DND-41 (cell line): ENCODE measurements at regions not wholly inside any gene's neighbourhood (a gene's known extent, or its start where the extent isn't known, plus 50 kb on each side); places are given as distances from the start of the nearest gene placed in this dataset.

ENCODE experiments used
- ATAC-seq: fragments of 200-7000 bp; cut with Tn5 transposase; 3 replicates; pipeline ENCODE4 v1.9.1; 2021; ENCODE audit warnings: low read depth; ENCODE audit not compliant: insufficient read depth
- DNase-seq: peaks from one replicate; pipeline ENCODE4 v3.0.0-alpha.2; 2020
- H2AFZ ChIP-seq: 2 replicates; pipeline ENCODE4 v1.6.0; 2012; ENCODE audit warnings: low read depth, low read length
- H3K27ac ChIP-seq: 2 replicates; pipeline ENCODE4 v1.5.1; 2012; ENCODE audit warnings: low read length, inconsistent platforms
- H3K27me3 ChIP-seq: fragments of 200-600 bp; sonication (generic); 2 replicates; pipeline ENCODE4 v1.6.0; 2012; ENCODE audit warnings: low read length, mild to moderate bottlenecking, inconsistent platforms; ENCODE audit not compliant: insufficient read depth, poor library complexity
- H3K36me3 ChIP-seq: 2 replicates; pipeline ENCODE4 v1.5.1; 2012; ENCODE audit warnings: low read length, inconsistent platforms; ENCODE audit not compliant: insufficient read depth
- H3K4me1 ChIP-seq: 2 replicates; pipeline ENCODE4 v1.5.1; 2012; ENCODE audit warnings: mild to moderate bottlenecking, low read length; ENCODE audit not compliant: insufficient read depth
- H3K4me2 ChIP-seq: 2 replicates; pipeline ENCODE4 v1.6.0; 2012; ENCODE audit warnings: mild to moderate bottlenecking, moderate library complexity, low read length, inconsistent platforms; ENCODE audit not compliant: insufficient read depth
- H3K4me3 ChIP-seq, 2 experiments: fragments of 200-600 bp in 1 of 2; shearing (Covaris generic) in 1 of 2; 2 replicates each; pipeline ENCODE4 v1.5.1; 2012 to 2016; ENCODE audit warnings: inconsistent platforms in 2 of 2, low read length in 2 of 2, mild to moderate bottlenecking in 2 of 2, low read depth in 1 of 2, moderate library complexity in 1 of 2
- H3K79me2 ChIP-seq: 2 replicates; pipeline ENCODE4 v1.6.0; 2012; ENCODE audit warnings: low read length, inconsistent platforms; ENCODE audit not compliant: insufficient read depth
- H3K9ac ChIP-seq: 2 replicates; pipeline ENCODE4 v1.6.0; 2012; ENCODE audit warnings: low read depth, mild to moderate bottlenecking, inconsistent platforms, low read length, moderate library complexity
- H3K9me3 ChIP-seq: 2 replicates; pipeline ENCODE4 v1.5.1; 2012; ENCODE audit warnings: low read length, moderate library complexity, mild to moderate bottlenecking, inconsistent platforms; ENCODE audit not compliant: insufficient read depth, severe bottlenecking
- H4K20me1 ChIP-seq: 2 replicates; pipeline ENCODE4 v1.6.0; 2012; ENCODE audit warnings: low read length; ENCODE audit not compliant: insufficient read depth
- EZH2 ChIP-seq: IDR thresholded peaks from 3 replicates; pipeline ENCODE4 v1.6.1; 2012; ENCODE audit warnings: borderline replicate concordance, low read depth, mild to moderate bottlenecking, moderate library complexity, low read length, inconsistent platforms; ENCODE audit not compliant: severe bottlenecking
- TF ChIP-seq, protein P1 (sequence below): IDR thresholded peaks from 2 replicates; pipeline ENCODE4 v1.5.1; 2012; ENCODE audit warnings: borderline replicate concordance, low read length, moderate library complexity, mild to moderate bottlenecking; ENCODE audit not compliant: poor library complexity, severe bottlenecking; ENCODE audit errors: extremely low read depth

DNA sequence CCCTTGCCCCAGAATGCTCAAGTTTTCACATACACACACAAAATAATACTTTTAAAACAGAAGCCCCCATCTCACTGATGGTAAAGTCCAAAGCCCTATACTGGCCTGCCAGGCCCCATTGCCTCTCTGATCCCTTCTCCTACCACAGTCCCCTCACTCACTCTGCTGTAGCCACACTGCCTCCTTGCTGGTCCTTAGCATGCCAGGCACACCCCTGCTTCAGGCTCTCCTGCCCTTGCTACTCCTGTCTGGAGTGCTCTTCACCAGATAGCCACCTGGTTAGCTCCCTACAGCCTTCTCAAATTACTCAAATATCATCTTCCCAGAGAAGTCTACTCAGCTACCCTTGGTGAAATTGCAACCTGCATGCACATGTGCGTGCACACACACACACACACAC is 177.5 kb downstream of the C5orf15 start:
- no peak overlapping the region for H3K4me3 ChIP-seq
- ATAC-seq = no peak

DNA sequence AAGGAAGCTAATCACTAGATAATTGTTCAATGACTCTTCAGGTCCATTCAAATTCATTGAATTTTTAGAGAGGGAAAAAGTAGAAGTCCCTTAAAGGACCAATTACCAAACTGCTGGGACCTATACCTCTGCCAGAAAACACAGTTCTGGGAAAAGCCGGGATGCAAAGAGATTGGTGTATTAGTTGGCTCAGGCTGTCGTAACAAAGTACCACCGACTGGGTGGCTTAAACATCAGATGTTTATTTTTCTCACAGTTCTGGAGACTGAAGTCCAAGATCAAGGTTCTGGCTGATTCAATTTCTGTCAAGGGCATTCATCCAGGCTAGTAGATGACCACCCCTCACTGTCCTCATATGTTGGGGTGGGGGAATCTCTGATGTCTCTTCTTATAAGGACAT is 177.1 kb upstream of the FSTL4 start:
- no peaks in the 10 kb centered on the region for H4K20me1 ChIP-seq
- peaks cover 38% of the 10 kb centered on the region for H3K27me3 ChIP-seq
- no peak overlapping the region for H3K4me3 ChIP-seq
- ATAC-seq (no peak), DNase-seq (no peak)
- no peaks in the 10 kb centered on the region for H3K9me3 ChIP-seq
- H3K27ac ChIP-seq = no peak overlapping the region
- H3K79me2 ChIP-seq = no peaks in the 10 kb centered on the region
- no peak overlapping the region for H3K9ac ChIP-seq
- H2AFZ ChIP-seq = no peak overlapping the region
- H3K4me1 ChIP-seq = no peaks in the 10 kb centered on the region
- H3K4me2 ChIP-seq = no peak overlapping the region
- TF ChIP-seq, protein P1, sequence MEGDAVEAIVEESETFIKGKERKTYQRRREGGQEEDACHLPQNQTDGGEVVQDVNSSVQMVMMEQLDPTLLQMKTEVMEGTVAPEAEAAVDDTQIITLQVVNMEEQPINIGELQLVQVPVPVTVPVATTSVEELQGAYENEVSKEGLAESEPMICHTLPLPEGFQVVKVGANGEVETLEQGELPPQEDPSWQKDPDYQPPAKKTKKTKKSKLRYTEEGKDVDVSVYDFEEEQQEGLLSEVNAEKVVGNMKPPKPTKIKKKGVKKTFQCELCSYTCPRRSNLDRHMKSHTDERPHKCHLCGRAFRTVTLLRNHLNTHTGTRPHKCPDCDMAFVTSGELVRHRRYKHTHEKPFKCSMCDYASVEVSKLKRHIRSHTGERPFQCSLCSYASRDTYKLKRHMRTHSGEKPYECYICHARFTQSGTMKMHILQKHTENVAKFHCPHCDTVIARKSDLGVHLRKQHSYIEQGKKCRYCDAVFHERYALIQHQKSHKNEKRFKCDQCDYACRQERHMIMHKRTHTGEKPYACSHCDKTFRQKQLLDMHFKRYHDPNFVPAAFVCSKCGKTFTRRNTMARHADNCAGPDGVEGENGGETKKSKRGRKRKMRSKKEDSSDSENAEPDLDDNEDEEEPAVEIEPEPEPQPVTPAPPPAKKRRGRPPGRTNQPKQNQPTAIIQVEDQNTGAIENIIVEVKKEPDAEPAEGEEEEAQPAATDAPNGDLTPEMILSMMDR = no peak
- TF ChIP-seq EZH2 = no peak
- no peaks in the 10 kb centered on the region for H3K36me3 ChIP-seq

More for the DNA sequence above, 177.5 kb downstream of the C5orf15 start:
- Histone ChIP-seq H3K79me2 (no peaks in the 10 kb centered on the region), H3K27me3 (peaks cover 38% of the 10 kb centered on the region), H3K27ac (no peak overlapping the region), H4K20me1 (no peaks in the 10 kb centered on the region), H2AFZ (no peak overlapping the region), H3K9ac (no peak overlapping the region), H3K9me3 (no peaks in the 10 kb centered on the region), H3K4me1 (no peaks in the 10 kb centered on the region), H3K4me2 (no peak overlapping the region), H3K36me3 (no peaks in the 10 kb centered on the region)
- DNase-seq = no peak
- no peak for TF ChIP-seq EZH2
- TF ChIP-seq, protein P1 = no peak

DNA sequence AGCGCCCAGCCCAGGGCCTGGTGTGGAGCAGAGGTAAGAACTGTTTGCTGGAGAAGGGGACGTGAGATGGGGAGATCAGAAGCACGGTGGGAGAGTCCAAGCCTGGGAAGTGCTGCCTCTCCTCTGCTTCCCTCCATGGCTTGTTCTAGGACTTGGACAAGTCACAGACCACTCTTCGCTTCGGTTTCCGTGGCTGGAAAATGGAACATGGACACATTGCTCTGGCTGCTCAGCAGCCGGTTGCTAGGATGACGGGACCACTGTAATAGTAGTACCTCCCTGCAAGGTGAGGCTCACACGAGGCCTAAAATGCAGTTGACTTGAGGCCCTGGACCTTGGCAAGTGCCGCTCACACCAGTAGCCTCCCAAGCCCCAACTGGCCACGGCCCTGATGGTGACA is 175.8 kb upstream of the FSTL4 start:
- Histone ChIP-seq H3K9me3 (no peaks in the 10 kb centered on the region), H3K36me3 (no peaks in the 10 kb centered on the region), H2AFZ (no peak overlapping the region), H3K9ac (no peak overlapping the region), H4K20me1 (no peaks in the 10 kb centered on the region), H3K79me2 (no peaks in the 10 kb centered on the region), H3K4me2 (no peak overlapping the region), H3K4me1 (no peaks in the 10 kb centered on the region), H3K4me3 (no peak overlapping the region), H3K27ac (no peak overlapping the region), H3K27me3 (peaks cover 40% of the 10 kb centered on the region)
- DNase-seq (no peak), ATAC-seq (no peak)
- TF ChIP-seq, protein P1 = no peak
- TF ChIP-seq EZH2 = no peak

DNA sequence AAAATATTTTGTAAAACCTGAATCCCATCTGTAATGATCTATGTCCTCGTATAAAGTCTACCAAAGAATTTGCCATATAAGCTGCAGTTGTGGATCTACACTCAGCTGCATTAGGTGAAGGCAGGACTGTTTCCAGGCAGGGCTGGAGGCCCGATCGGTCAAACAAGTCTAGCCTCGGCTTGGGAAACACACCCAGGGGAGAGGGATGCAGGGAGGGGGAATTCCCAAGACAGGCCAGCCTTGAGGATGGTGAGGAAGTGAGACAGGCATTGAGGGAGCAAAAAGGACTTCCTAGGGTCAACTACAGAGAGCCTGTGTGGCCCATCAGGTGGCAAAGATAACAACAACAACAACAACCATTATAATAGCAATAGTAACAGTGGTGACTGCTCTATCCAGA is 174.1 kb upstream of the FSTL4 start:
- Histone ChIP-seq H3K4me1 (no peaks in the 10 kb centered on the region), H3K4me2 (no peak overlapping the region), H3K27me3 (peaks cover 26% of the 10 kb centered on the region), H3K9me3 (no peaks in the 10 kb centered on the region), H3K36me3 (no peaks in the 10 kb centered on the region), H3K9ac (no peak overlapping the region), H3K79me2 (no peaks in the 10 kb centered on the region), H4K20me1 (no peaks in the 10 kb centered on the region), H2AFZ (no peak overlapping the region), H3K4me3 (no peak overlapping the region), H3K27ac (no peak overlapping the region)
- ATAC-seq = no peak
- no peak for DNase-seq
- TF ChIP-seq, protein P1 = no peak
- no peak for TF ChIP-seq EZH2
